Activated B cell treated with CpG ODN at 0.5 μM for 24 hours (primary cell): ENCODE measurements at regions not wholly inside any gene's neighbourhood (a gene's known extent, or its start where the extent isn't known, plus 50 kb on each side); places are given as distances from the start of the nearest gene placed in this dataset.

Experiments
- ATAC-seq: fragments of 200-7000 bp; cut with Tn5 transposase; one replicate; pipeline ENCODE4 v1.10.0; 2021; ENCODE audit warnings: low read depth, mild to moderate bottlenecking, moderate library complexity
- CTCF ChIA-PET: fragments of 350-600 bp; sonication (Branson Sonifier 250); formaldehyde crosslinking; loops from one replicate; lab custom pipeline; 2021; ENCODE audit warnings: antibody characterized with exemption; lab: Charles Lee
- POLR2A ChIA-PET: fragments of 350-600 bp; sonication (Branson Sonifier 250); formaldehyde crosslinking; loops from one replicate; lab custom pipeline; 2021; ENCODE audit warnings: antibody characterized with exemption; lab: Charles Lee
- DNase-seq: peaks from one replicate; pipeline ENCODE4 v3.0.0; 2022
- H3K27ac Mint-ChIP-seq: one replicate; pipeline ENCODE4 v1.8.0; 2020; ENCODE audit warnings: mixed read lengths
- H3K27me3 Mint-ChIP-seq: one replicate; pipeline ENCODE4 v1.8.0; 2021; ENCODE audit warnings: mixed read lengths
- H3K36me3 Mint-ChIP-seq: one replicate; pipeline ENCODE4 v1.8.0; 2021; ENCODE audit warnings: low read depth, mixed read lengths
- H3K4me1 Mint-ChIP-seq: one replicate; pipeline ENCODE4 v1.8.0; 2021; ENCODE audit warnings: mixed read lengths
- H3K4me3 Mint-ChIP-seq: one replicate; pipeline ENCODE4 v1.8.0; 2020; ENCODE audit warnings: mild to moderate bottlenecking, mixed read lengths
- H3K9me3 Mint-ChIP-seq: one replicate; pipeline ENCODE4 v1.8.0; 2020; ENCODE audit warnings: mixed read lengths
- CTCF ChIP-seq: fragments of 200-600 bp; IDR thresholded peaks from one replicate; pipeline ENCODE4 v1.8.0; 2022; ENCODE audit warnings: antibody characterized with exemption, mild to moderate bottlenecking
- intact Hi-C: fragments of 100-400 bp; cut with micrococcal nuclease; formaldehyde crosslinking; loops from one replicate; pipeline ENCODE4 v1.15.1; 2024

- Mint-ChIP-seq H3K4me1 (no peaks in the 10 kb centered on the region), H3K9me3 (no peaks in the 10 kb centered on the region), H3K36me3 (no peaks in the 10 kb centered on the region), H3K27ac (no peak overlapping the region), H3K4me3 (no peak overlapping the region), H3K27me3 (no peaks in the 10 kb centered on the region)
- DNase-seq = no peak
- ChIA-PET POLR2A (no interaction called here), CTCF (no interaction called here)
- no peak for TF ChIP-seq CTCF
- intact Hi-C loops = no loop called here
- no peak for ATAC-seq
Measured at GRCh38 chr16:50994995-50995394, 156.1 kb downstream of the SALL1 start.

- no peaks in the 10 kb centered on the region for H3K4me1 Mint-ChIP-seq
- H3K9me3 Mint-ChIP-seq = no peaks in the 10 kb centered on the region
- H3K27me3 Mint-ChIP-seq = no peaks in the 10 kb centered on the region
- no peaks in the 10 kb centered on the region for H3K36me3 Mint-ChIP-seq
- no peak overlapping the region for H3K27ac Mint-ChIP-seq
- CTCF ChIA-PET = no interaction called here
- intact Hi-C loops = no loop called here
- POLR2A ChIA-PET = no interaction called here
- ATAC-seq (no peak), DNase-seq (no peak)
- no peak for TF ChIP-seq CTCF
- H3K4me3 Mint-ChIP-seq = no peak overlapping the region
Measured at GRCh38 chr16:50992350-50993032, 158.6 kb downstream of the SALL1 start.

GRCh38 chr16:50991436-50991835 lies 159.6 kb downstream of the SALL1 start:
- Mint-ChIP-seq H3K9me3 (peaks cover 2% of the 10 kb centered on the region), H3K4me1 (no peaks in the 10 kb centered on the region), H3K36me3 (no peaks in the 10 kb centered on the region), H3K27ac (no peak overlapping the region), H3K4me3 (no peak overlapping the region), H3K27me3 (no peaks in the 10 kb centered on the region)
- no peak for TF ChIP-seq CTCF
- intact Hi-C loops = no loop called here
- DNase-seq = no peak
- ChIA-PET POLR2A (no interaction called here), CTCF (no interaction called here)
- no peak for ATAC-seq

- CTCF ChIA-PET = no interaction called here
- Mint-ChIP-seq H3K27me3 (no peaks in the 10 kb centered on the region), H3K4me3 (no peak overlapping the region), H3K9me3 (peaks cover 3% of the 10 kb centered on the region), H3K4me1 (no peaks in the 10 kb centered on the region), H3K27ac (no peak overlapping the region), H3K36me3 (no peaks in the 10 kb centered on the region)
- intact Hi-C loops = no loop called here
- DNase-seq (no peak), ATAC-seq (no peak)
- no peak for TF ChIP-seq CTCF
- POLR2A ChIA-PET = no interaction called here
Measured at GRCh38 chr16:50991006-50991405, 160.1 kb downstream of the SALL1 start.

GRCh38 chr16:50989047-50989446 lies 162.0 kb downstream of the SALL1 start:
- Mint-ChIP-seq H3K4me3 (no peak overlapping the region), H3K27ac (no peak overlapping the region), H3K4me1 (no peaks in the 10 kb centered on the region), H3K9me3 (peaks cover 3% of the 10 kb centered on the region), H3K36me3 (no peaks in the 10 kb centered on the region), H3K27me3 (no peaks in the 10 kb centered on the region)
- ATAC-seq = no peak
- DNase-seq = no peak
- CTCF ChIA-PET = no interaction called here
- POLR2A ChIA-PET = no interaction called here
- TF ChIP-seq CTCF = no peak
- intact Hi-C loops = no loop called here
